HAP-1 (cell line): ENCODE measurements at regions not wholly inside any gene's neighbourhood (a gene's known extent, or its start where the extent isn't known, plus 50 kb on each side); places are given as distances from the start of the nearest gene placed in this dataset.
"Not testable (repeated sequence)": the region's sequence is repeated elsewhere in the genome, so short reads cannot be mapped to it uniquely, and the experiment has no call there.

Experiments used
- DNase-seq, 2 experiments: peaks; one replicate each; pipeline ENCODE4 v3.0.0-alpha.2; 2016 to 2020; ENCODE audit warnings: low spot score in 2 of 2
- H3K27me3 ChIP-seq: fragments of 250-450 bp; sonication (Bioruptor Pico); 2 replicates; pipeline ENCODE4 v1.5.1; 2020; ENCODE audit warnings: low read depth, mild to moderate bottlenecking, moderate library complexity
- H3K36me3 ChIP-seq: fragments of 250-450 bp; sonication (Bioruptor Pico); replicated peaks from 2 replicates; pipeline ENCODE4 v1.5.1; 2020; ENCODE audit warnings: mild to moderate bottlenecking
- H3K4me1 ChIP-seq: fragments of 250-450 bp; sonication (Bioruptor Pico); 2 replicates; pipeline ENCODE4 v1.5.1; 2020; ENCODE audit warnings: mild to moderate bottlenecking
- H3K4me3 ChIP-seq: fragments of 250-450 bp; sonication (Bioruptor Pico); 2 replicates; pipeline ENCODE4 v1.5.1; 2020; ENCODE audit warnings: mild to moderate bottlenecking, moderate library complexity
- H3K9me3 ChIP-seq: fragments of 250-450 bp; sonication (Bioruptor Pico); 2 replicates; pipeline ENCODE4 v1.5.1; 2020; ENCODE audit warnings: mild to moderate bottlenecking, moderate library complexity
- in situ Hi-C: fragments of 300-500 bp; cut with MboI; formaldehyde crosslinking; loops from 3 replicates; pipeline ENCODE4 v1.14.3; 2020; ENCODE audit warnings: low sequenced_read_pairs, inconsistent platforms, mixed read lengths

GRCh38 chr6:112911959-112912358 lies 564.8 kb downstream of the RFPL4B start:
- H3K36me3 ChIP-seq: no peaks in the 10 kb centered on the region
- H3K4me1 ChIP-seq: peaks cover 25% of the 10 kb centered on the region
- peak in 1 of 2 experiments; percentile 6 for DNase-seq
- no peak overlapping the region for H3K4me3 ChIP-seq
- H3K27me3 ChIP-seq: no peaks in the 10 kb centered on the region
- in situ Hi-C loops: no loop called here
- H3K9me3 ChIP-seq: no peaks in the 10 kb centered on the region

- no peaks in the 10 kb centered on the region for H3K36me3 ChIP-seq
- H3K4me1 ChIP-seq: peaks cover 25% of the 10 kb centered on the region
- in situ Hi-C loops: no loop called here
- no peak overlapping the region for H3K4me3 ChIP-seq
- DNase-seq: peak; percentile 23 to 68
- H3K9me3 ChIP-seq: no peaks in the 10 kb centered on the region
- H3K27me3 ChIP-seq: no peaks in the 10 kb centered on the region
Observed at GRCh38 chr6:112912416-112913101, 565.4 kb downstream of the RFPL4B start.

GRCh38 chr6:112919744-112920143 lies 572.6 kb downstream of the RFPL4B start:
- peaks cover 10% of the 10 kb centered on the region for H3K9me3 ChIP-seq
- H3K36me3 ChIP-seq, H3K4me1 ChIP-seq, H3K27me3 ChIP-seq, H3K4me3 ChIP-seq, in situ Hi-C loops: not testable (repeated sequence)
- peak in 1 of 2 experiments; percentile 17 for DNase-seq

GRCh38 chr6:112920994-112921393 lies 573.9 kb downstream of the RFPL4B start:
- no peaks in the 10 kb centered on the region for H3K36me3 ChIP-seq
- DNase-seq: no peak
- H3K9me3 ChIP-seq: peaks cover 10% of the 10 kb centered on the region
- no peak overlapping the region for H3K4me3 ChIP-seq
- in situ Hi-C loops: no loop called here
- no peaks in the 10 kb centered on the region for H3K4me1 ChIP-seq
- H3K27me3 ChIP-seq: no peaks in the 10 kb centered on the region

DNA sequence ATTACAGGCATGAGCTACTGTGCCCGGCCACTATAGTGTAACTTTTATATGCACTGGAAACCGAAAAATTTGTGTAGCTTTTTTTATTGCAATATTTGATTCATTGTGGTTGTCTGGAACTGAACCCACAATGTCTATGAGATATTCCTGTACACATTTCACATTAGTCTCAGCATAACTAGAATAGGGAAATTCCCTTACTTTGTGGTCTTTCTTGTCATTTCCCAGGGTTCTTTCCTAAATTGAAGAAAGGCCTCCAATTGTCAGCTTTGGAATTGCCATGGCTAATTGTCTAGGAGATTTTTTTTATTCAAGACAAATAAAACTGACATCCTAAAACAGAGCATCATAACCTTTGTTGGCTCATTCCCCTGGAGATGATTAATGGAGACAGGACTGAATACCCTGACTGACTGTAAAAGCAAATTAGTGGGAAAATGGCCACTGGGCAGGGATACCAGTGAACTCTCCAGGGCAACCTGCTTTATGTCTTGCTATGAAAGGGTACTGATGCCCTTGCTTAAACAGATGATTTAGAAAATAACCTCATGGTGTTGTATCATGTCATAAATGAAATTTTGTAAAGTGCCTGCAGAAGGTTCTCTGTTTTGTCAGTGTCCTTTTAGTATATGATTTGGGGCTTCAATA lies 576.9 kb downstream of the RFPL4B start:
- Histone ChIP-seq H3K4me1 (no peaks in the 10 kb centered on the region), H3K4me3 (no peak overlapping the region), H3K27me3 (no peaks in the 10 kb centered on the region), H3K9me3 (peaks cover 10% of the 10 kb centered on the region), H3K36me3 (no peaks in the 10 kb centered on the region)
- in situ Hi-C loops: no loop called here
- DNase-seq: no peak

DNA sequence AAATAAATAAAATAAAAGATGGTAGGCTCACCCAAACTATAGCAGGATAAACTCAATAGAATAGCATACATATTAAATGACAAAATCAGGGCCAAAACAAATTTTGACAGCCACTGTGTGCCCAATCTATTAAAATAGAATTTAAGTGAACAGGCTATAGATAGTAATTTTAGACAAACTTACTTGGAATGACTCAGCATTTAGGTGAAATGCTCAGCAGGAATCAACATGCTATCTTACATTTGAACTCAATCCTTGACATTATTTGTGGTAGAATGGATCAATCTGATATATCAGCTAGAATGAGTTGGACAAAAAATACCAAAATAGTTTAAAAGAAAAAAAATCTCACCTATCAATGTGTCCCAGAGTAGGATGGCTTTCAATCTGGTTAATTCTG lies 578.6 kb downstream of the RFPL4B start:
- in situ Hi-C loops: no loop called here
- Histone ChIP-seq H3K27me3 (no peaks in the 10 kb centered on the region), H3K4me3 (no peak overlapping the region), H3K36me3 (no peaks in the 10 kb centered on the region), H3K4me1 (no peaks in the 10 kb centered on the region), H3K9me3 (peaks cover 10% of the 10 kb centered on the region)
- DNase-seq: no peak

- H3K27me3 ChIP-seq: no peaks in the 10 kb centered on the region
- H3K4me1 ChIP-seq: no peaks in the 10 kb centered on the region
- no peak for DNase-seq
- H3K9me3 ChIP-seq: peaks cover 2% of the 10 kb centered on the region
- H3K4me3 ChIP-seq: no peak overlapping the region
- H3K36me3 ChIP-seq: no peaks in the 10 kb centered on the region
- in situ Hi-C loops: no loop called here
Observed at GRCh38 chr6:112927641-112928320, 580.7 kb downstream of the RFPL4B start.

DNA sequence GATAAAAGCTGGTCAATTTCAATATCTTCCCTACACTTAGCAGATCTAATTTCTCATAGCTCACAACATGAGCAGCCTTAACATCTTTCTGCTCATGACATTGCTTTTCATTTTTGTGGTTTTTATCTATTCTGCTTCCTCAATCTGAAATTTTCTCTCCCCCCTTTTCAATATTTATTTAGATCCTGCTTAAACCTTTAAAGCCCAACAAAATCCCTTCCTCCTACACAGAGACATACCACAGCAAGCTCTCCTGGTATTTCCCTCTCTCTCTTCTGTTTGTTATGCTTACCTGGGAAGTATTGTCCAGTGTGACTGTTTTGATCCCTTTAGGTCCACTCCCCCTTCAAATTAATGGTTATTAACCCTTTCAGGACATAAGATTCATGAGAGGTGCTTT lies 582.5 kb downstream of the RFPL4B start:
- H3K4me1 ChIP-seq: no peaks in the 10 kb centered on the region
- H3K4me3 ChIP-seq: no peak overlapping the region
- no peak for DNase-seq
- H3K9me3 ChIP-seq: no peaks in the 10 kb centered on the region
- no peaks in the 10 kb centered on the region for H3K36me3 ChIP-seq
- in situ Hi-C loops: no loop called here
- no peaks in the 10 kb centered on the region for H3K27me3 ChIP-seq

DNA sequence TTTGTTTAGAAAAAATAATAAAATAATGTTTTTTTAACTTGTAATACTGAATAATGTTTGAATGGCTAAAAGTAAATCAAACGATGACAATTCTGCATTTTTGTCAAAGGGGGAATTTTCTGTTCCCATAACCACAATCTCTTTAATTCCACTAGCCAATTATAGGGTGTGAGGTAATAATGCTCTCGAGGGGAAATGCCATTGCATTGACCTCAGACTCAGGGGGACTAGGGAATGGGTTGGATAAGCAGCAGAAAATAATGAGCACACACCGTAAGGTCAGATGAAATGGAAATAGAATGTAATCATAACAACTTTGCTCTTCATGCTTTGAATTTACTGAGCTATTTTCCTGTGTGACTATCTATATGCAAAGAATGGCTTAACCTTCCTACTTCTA lies 584.7 kb downstream of the RFPL4B start:
- in situ Hi-C loops: no loop called here
- Histone ChIP-seq H3K4me3 (no peak overlapping the region), H3K27me3 (no peaks in the 10 kb centered on the region), H3K36me3 (no peaks in the 10 kb centered on the region), H3K9me3 (no peaks in the 10 kb centered on the region), H3K4me1 (no peaks in the 10 kb centered on the region; the same call in 1 of the 2 replicates)
- DNase-seq: no peak

- Histone ChIP-seq H3K36me3 (no peaks in the 10 kb centered on the region), H3K4me1 (no peaks in the 10 kb centered on the region; the same call in 1 of the 2 replicates), H3K4me3 (no peak overlapping the region), H3K9me3 (no peaks in the 10 kb centered on the region), H3K27me3 (no peaks in the 10 kb centered on the region)
- in situ Hi-C loops: no loop called here
- no peak for DNase-seq
Observed at GRCh38 chr6:112933947-112934346, 586.8 kb downstream of the RFPL4B start.

DNA sequence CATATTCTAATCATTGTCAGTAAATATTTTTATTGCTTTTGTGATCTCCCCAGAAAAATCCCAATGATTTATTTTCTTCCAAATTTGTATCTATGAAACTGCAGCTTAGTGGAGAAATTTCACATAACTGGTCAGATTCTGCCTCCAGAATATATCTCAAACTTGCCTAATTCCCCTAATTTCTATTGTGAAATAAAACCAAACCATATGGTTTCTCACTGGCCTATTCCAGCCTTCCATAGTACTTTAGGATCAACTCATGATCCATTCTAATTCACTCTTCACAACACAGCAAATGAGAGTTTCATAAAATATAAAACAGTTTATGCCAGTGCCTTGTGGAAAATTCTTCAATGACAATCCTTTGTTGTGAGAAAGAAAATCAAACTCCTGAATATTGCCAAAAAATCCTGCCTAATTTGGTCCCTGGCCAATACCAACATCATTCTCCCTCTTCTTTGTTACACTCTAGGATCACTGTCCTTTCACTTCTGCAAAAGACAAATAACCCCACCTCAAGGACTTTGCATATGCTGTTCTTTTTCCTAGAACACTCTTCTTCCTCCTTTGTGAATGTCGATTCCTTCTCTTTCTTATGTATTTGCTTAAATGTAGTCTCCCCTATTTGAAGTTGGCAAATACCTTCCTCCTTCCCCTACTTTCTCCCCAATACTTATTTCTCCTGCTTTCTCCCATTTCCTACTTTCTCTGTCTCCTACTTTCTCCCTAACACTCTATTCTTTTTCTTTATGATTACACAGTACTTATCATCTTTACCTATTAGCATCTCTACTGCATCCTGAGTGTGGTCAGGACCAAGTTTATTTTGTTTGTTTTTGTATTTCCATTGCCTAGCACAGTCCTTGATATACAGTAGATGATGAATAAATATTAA lies 587.5 kb downstream of the RFPL4B start:
- in situ Hi-C loops: no loop called here
- H3K27me3 ChIP-seq: no peaks in the 10 kb centered on the region
- H3K9me3 ChIP-seq: no peaks in the 10 kb centered on the region
- DNase-seq: no peak
- H3K36me3 ChIP-seq: no peaks in the 10 kb centered on the region
- H3K4me3 ChIP-seq: no peak overlapping the region
- H3K4me1 ChIP-seq: no peaks in the 10 kb centered on the region; the same call in 1 of the 2 replicates

GRCh38 chr6:112935402-112936078 lies 588.4 kb downstream of the RFPL4B start:
- H3K4me1 ChIP-seq: no peaks in the 10 kb centered on the region; the same call in 1 of the 2 replicates

DNA sequence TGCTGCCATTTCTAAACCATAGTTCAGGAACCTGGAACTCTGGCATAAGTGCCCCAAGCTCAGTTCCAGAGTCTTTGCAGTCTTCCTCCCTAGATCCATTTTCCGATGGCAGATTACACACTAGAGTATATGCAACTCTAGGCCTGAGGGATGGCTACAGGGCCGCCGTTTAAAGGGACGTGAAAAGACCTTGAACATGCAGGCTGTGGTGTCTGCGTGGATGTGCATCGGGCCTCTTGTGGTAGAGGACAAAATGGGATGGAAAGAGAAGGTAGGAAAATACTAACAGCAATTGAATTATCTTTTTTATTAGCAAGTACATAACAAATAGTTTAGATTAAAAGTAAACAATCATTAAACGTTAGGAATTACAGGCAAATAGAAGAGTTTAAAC lies 588.9 kb downstream of the RFPL4B start:
- no peak for DNase-seq
- no peaks in the 10 kb centered on the region for H3K9me3 ChIP-seq
- H3K4me3 ChIP-seq: no peak overlapping the region
- H3K36me3 ChIP-seq: no peaks in the 10 kb centered on the region
- peaks cover under 1% of the 10 kb centered on the region for H3K4me1 ChIP-seq
- H3K27me3 ChIP-seq: no peaks in the 10 kb centered on the region
- in situ Hi-C loops: no loop called here

More at GRCh38 chr6:112935402-112936078, 588.4 kb downstream of the RFPL4B start:
- H3K27me3 ChIP-seq: no peaks in the 10 kb centered on the region
- no peaks in the 10 kb centered on the region for H3K36me3 ChIP-seq
- no peak for DNase-seq
- H3K9me3 ChIP-seq: no peaks in the 10 kb centered on the region
- in situ Hi-C loops: no loop called here
- H3K4me3 ChIP-seq: no peak overlapping the region
